OCI-LY1 (cell line): ENCODE measurements at regions not wholly inside any gene's neighbourhood (a gene's known extent, or its start where the extent isn't known, plus 50 kb on each side); places are given as distances from the start of the nearest gene placed in this dataset.

Experiments
- CTCF ChIP-seq: fragments of 200-600 bp; sonication (generic), shearing (Covaris generic); IDR thresholded peaks from 2 replicates; pipeline ENCODE4 v1.5.1; 2017; ENCODE audit warnings: mild to moderate bottlenecking, antibody characterized with exemption, low read length, moderate library complexity, mixed read lengths
- EZH2 ChIP-seq: fragments of 200-600 bp; sonication (generic), shearing (Covaris generic); IDR thresholded peaks from 2 replicates; pipeline ENCODE4 v1.8.0; 2017; ENCODE audit warnings: borderline replicate concordance, mixed run types, mild to moderate bottlenecking, antibody characterized with exemption, low read length, moderate library complexity, mixed read lengths

GRCh38 chr20:29427201-29428060, 1830.0 kb upstream of the DEFB115 start:
- TF ChIP-seq CTCF (0 out of 2 replicates have a peak, but pooled peaks have one; percentile 7), EZH2 (no peak)
